ENCODE measurements at regions not wholly inside any gene's neighbourhood (a gene's known extent, or its start where the extent isn't known, plus 50 kb on each side); places are given as distances from the start of the nearest gene placed in this dataset.
A peak's percentile ranks its signal among the peaks of the same experiment; 100 is the strongest.

GRCh38 chr9:94478755-94479730 lies 75.8 kb upstream of the PCAT7 start:
- no peak overlapping the region for H3K18ac ChIP-seq (ENCODE audit: low read length)
- no peaks in the 10 kb centered on the region for H3K27me3 ChIP-seq (ENCODE audit: insufficient read depth, low read length, poor library complexity)
- H3K4ac ChIP-seq (ENCODE audit: low read depth, low read length), result no peak overlapping the region
- H3K4me3 ChIP-seq (ENCODE audit: low read length), result no peak overlapping the region
- H2BK15ac ChIP-seq (replicated peaks; ENCODE audit: low read depth), result no peak overlapping the region
- H3K56ac ChIP-seq (ENCODE audit: low read length), result no peak overlapping the region
- WGBS (ENCODE audit: extremely low coverage, insufficient coverage, low lambda C conversion rate), result no CpG with 5 or more reads among the region's 29 CpGs
- H3K36me3 ChIP-seq (ENCODE audit: control insufficient read depth, insufficient read depth, low read length), result no peaks in the 10 kb centered on the region
- H3K79me1 ChIP-seq (ENCODE audit: low read length), result no peaks in the 10 kb centered on the region
- no peak overlapping the region for H3K27ac ChIP-seq (ENCODE audit: low read depth, low read length)
- no peak overlapping the region for H3K4me2 ChIP-seq (ENCODE audit: low read length)
- H4K8ac ChIP-seq (ENCODE audit: low read depth, low read length), result no peak overlapping the region
- no peak for DNase-seq
- no peak overlapping the region for H4K5ac ChIP-seq (ENCODE audit: low read length)
- H3K23ac ChIP-seq (ENCODE audit: low read length), result no peak overlapping the region
- no peaks in the 10 kb centered on the region for H3K79me2 ChIP-seq (ENCODE audit: control insufficient read depth, insufficient read depth, low read length)
- H2BK120ac ChIP-seq (ENCODE audit: low read depth, low read length), result no peak overlapping the region
- no peak overlapping the region for H2AK5ac ChIP-seq (ENCODE audit: low read length)
- no peak overlapping the region for H2BK5ac ChIP-seq (ENCODE audit: low read length)
- no peaks in the 10 kb centered on the region for H3K4me1 ChIP-seq (ENCODE audit: control insufficient read depth, low read depth, low read length)
- no peak overlapping the region for H3K9ac ChIP-seq (ENCODE audit: low read length)

GRCh38 chr9:94479757-94480156 lies 75.1 kb upstream of the PCAT7 start:
- no peak overlapping the region for H3K56ac ChIP-seq (ENCODE audit: low read length)
- H2BK120ac ChIP-seq (ENCODE audit: low read depth, low read length), result no peak overlapping the region
- no peaks in the 10 kb centered on the region for H3K27me3 ChIP-seq (ENCODE audit: insufficient read depth, low read length, poor library complexity)
- no peak overlapping the region for H3K27ac ChIP-seq (ENCODE audit: low read depth, low read length)
- H3K9ac ChIP-seq (ENCODE audit: low read length), result no peak overlapping the region
- no CpG with 5 or more reads among the region's 9 CpGs for WGBS (ENCODE audit: extremely low coverage, insufficient coverage, low lambda C conversion rate)
- H4K8ac ChIP-seq (ENCODE audit: low read depth, low read length), result no peak overlapping the region
- H3K79me1 ChIP-seq (ENCODE audit: low read length), result no peaks in the 10 kb centered on the region
- H3K36me3 ChIP-seq (ENCODE audit: control insufficient read depth, insufficient read depth, low read length), result no peaks in the 10 kb centered on the region
- H2AK5ac ChIP-seq (ENCODE audit: low read length), result no peak overlapping the region
- DNase-seq, result no peak
- no peak overlapping the region for H3K18ac ChIP-seq (ENCODE audit: low read length)
- H4K5ac ChIP-seq (ENCODE audit: low read length), result no peak overlapping the region
- no peak overlapping the region for H2BK5ac ChIP-seq (ENCODE audit: low read length)
- H3K4me3 ChIP-seq (ENCODE audit: low read length), result no peak overlapping the region
- no peaks in the 10 kb centered on the region for H3K79me2 ChIP-seq (ENCODE audit: control insufficient read depth, insufficient read depth, low read length)
- no peak overlapping the region for H2BK15ac ChIP-seq (replicated peaks; ENCODE audit: low read depth)
- no peak overlapping the region for H3K4ac ChIP-seq (ENCODE audit: low read depth, low read length)
- no peaks in the 10 kb centered on the region for H3K4me1 ChIP-seq (ENCODE audit: control insufficient read depth, low read depth, low read length)
- H3K23ac ChIP-seq (ENCODE audit: low read length), result no peak overlapping the region
- H3K4me2 ChIP-seq (ENCODE audit: low read length), result no peak overlapping the region

GRCh38 chr9:94480205-94480604 lies 74.7 kb upstream of the PCAT7 start:
- H3K23ac ChIP-seq (ENCODE audit: low read length), result no peak overlapping the region
- H3K4me3 ChIP-seq (ENCODE audit: low read length), result no peak overlapping the region
- no CpG with 5 or more reads among the region's 11 CpGs for WGBS (ENCODE audit: extremely low coverage, insufficient coverage, low lambda C conversion rate)

GRCh38 chr9:94482110-94482509 lies 72.8 kb upstream of the PCAT7 start:
- H3K4me1 ChIP-seq (ENCODE audit: control insufficient read depth, low read depth, low read length), result no peaks in the 10 kb centered on the region
- WGBS (ENCODE audit: extremely low coverage, insufficient coverage, low lambda C conversion rate), result no CpG with 5 or more reads among the region's 4 CpGs
- H4K5ac ChIP-seq (ENCODE audit: low read length), result no peak overlapping the region
- no peaks in the 10 kb centered on the region for H3K79me1 ChIP-seq (ENCODE audit: low read length)
- H3K4me2 ChIP-seq (ENCODE audit: low read length), result no peak overlapping the region
- no peak overlapping the region for H2AK5ac ChIP-seq (ENCODE audit: low read length)
- H2BK15ac ChIP-seq (replicated peaks; ENCODE audit: low read depth), result no peak overlapping the region
- no peak overlapping the region for H3K4ac ChIP-seq (ENCODE audit: low read depth, low read length)
- no peak overlapping the region for H2BK120ac ChIP-seq (ENCODE audit: low read depth, low read length)
- no peaks in the 10 kb centered on the region for H3K36me3 ChIP-seq (ENCODE audit: control insufficient read depth, insufficient read depth, low read length)
- no peak overlapping the region for H3K23ac ChIP-seq (ENCODE audit: low read length)
- H3K79me2 ChIP-seq (ENCODE audit: control insufficient read depth, insufficient read depth, low read length), result no peaks in the 10 kb centered on the region
- DNase-seq, result no peak
- H4K8ac ChIP-seq (ENCODE audit: low read depth, low read length), result no peak overlapping the region
- no peak overlapping the region for H3K56ac ChIP-seq (ENCODE audit: low read length)
- H2BK5ac ChIP-seq (ENCODE audit: low read length), result no peak overlapping the region
- H3K27me3 ChIP-seq (ENCODE audit: insufficient read depth, low read length, poor library complexity), result no peaks in the 10 kb centered on the region
- no peak overlapping the region for H3K27ac ChIP-seq (ENCODE audit: low read depth, low read length)
- H3K18ac ChIP-seq (ENCODE audit: low read length), result no peak overlapping the region
- no peak overlapping the region for H3K9ac ChIP-seq (ENCODE audit: low read length)
- no peak overlapping the region for H3K4me3 ChIP-seq (ENCODE audit: low read length)

More at GRCh38 chr9:94480205-94480604, 74.7 kb upstream of the PCAT7 start:
- Histone ChIP-seq H4K8ac (ENCODE audit: low read depth, low read length) (no peak overlapping the region), H2BK120ac (ENCODE audit: low read depth, low read length) (no peak overlapping the region), H3K4me2 (ENCODE audit: low read length) (no peak overlapping the region), H4K5ac (ENCODE audit: low read length) (no peak overlapping the region), H3K79me2 (ENCODE audit: control insufficient read depth, insufficient read depth, low read length) (no peaks in the 10 kb centered on the region), H2BK15ac (replicated peaks; ENCODE audit: low read depth) (no peak overlapping the region), H3K27ac (ENCODE audit: low read depth, low read length) (no peak overlapping the region), H2BK5ac (ENCODE audit: low read length) (no peak overlapping the region), H3K27me3 (ENCODE audit: insufficient read depth, low read length, poor library complexity) (no peaks in the 10 kb centered on the region), H3K79me1 (ENCODE audit: low read length) (no peaks in the 10 kb centered on the region), H3K18ac (ENCODE audit: low read length) (no peak overlapping the region), H2AK5ac (ENCODE audit: low read length) (no peak overlapping the region), H3K4me1 (ENCODE audit: control insufficient read depth, low read depth, low read length) (no peaks in the 10 kb centered on the region), H3K56ac (ENCODE audit: low read length) (no peak overlapping the region), H3K9ac (ENCODE audit: low read length) (no peak overlapping the region), H3K36me3 (ENCODE audit: control insufficient read depth, insufficient read depth, low read length) (no peaks in the 10 kb centered on the region), H3K4ac (ENCODE audit: low read depth, low read length) (no peak overlapping the region)
- no peak for DNase-seq

- H3K27me3 ChIP-seq (ENCODE audit: insufficient read depth, low read length, poor library complexity), result no peaks in the 10 kb centered on the region
- H3K4me2 ChIP-seq (ENCODE audit: low read length), result no peak overlapping the region
- no peak overlapping the region for H2BK120ac ChIP-seq (ENCODE audit: low read depth, low read length)
- no peak overlapping the region for H3K56ac ChIP-seq (ENCODE audit: low read length)
- H2BK5ac ChIP-seq (ENCODE audit: low read length), result no peak overlapping the region
- no peaks in the 10 kb centered on the region for H3K4me1 ChIP-seq (ENCODE audit: control insufficient read depth, low read depth, low read length)
- H3K23ac ChIP-seq (ENCODE audit: low read length), result no peak overlapping the region
- no peak overlapping the region for H2AK5ac ChIP-seq (ENCODE audit: low read length)
- H3K79me2 ChIP-seq (ENCODE audit: control insufficient read depth, insufficient read depth, low read length), result no peaks in the 10 kb centered on the region
- no peak overlapping the region for H3K4ac ChIP-seq (ENCODE audit: low read depth, low read length)
- H3K9ac ChIP-seq (ENCODE audit: low read length), result no peak overlapping the region
- H3K4me3 ChIP-seq (ENCODE audit: low read length), result no peak overlapping the region
- H4K8ac ChIP-seq (ENCODE audit: low read depth, low read length), result no peak overlapping the region
- H3K79me1 ChIP-seq (ENCODE audit: low read length), result no peaks in the 10 kb centered on the region
- no peak overlapping the region for H4K5ac ChIP-seq (ENCODE audit: low read length)
- H2BK15ac ChIP-seq (replicated peaks; ENCODE audit: low read depth), result no peak overlapping the region
- H3K18ac ChIP-seq (ENCODE audit: low read length), result no peak overlapping the region
- H3K36me3 ChIP-seq (ENCODE audit: control insufficient read depth, insufficient read depth, low read length), result no peaks in the 10 kb centered on the region
- WGBS (ENCODE audit: extremely low coverage, insufficient coverage, low lambda C conversion rate), result no CpG with 5 or more reads among the region's 1 CpG
- no peak overlapping the region for H3K27ac ChIP-seq (ENCODE audit: low read depth, low read length)
- peak; percentile 33 for DNase-seq
These were observed 64.4 kb upstream of the PCAT7 start for GRCh38 chr9:94490465-94490864.
